ENCODE measurements at regions not wholly inside any gene's neighbourhood (a gene's known extent, or its start where the extent isn't known, plus 50 kb on each side); places are given as distances from the start of the nearest gene placed in this dataset.

GRCh38 chr12:85516039-85516438 is 236.0 kb downstream of the ALX1 start:
- no peak for ATAC-seq
- CTCF ChIA-PET (ENCODE audit: low intra/inter-chr PET ratio): no interaction called here
- no peaks in the 10 kb centered on the region for H3K79me2 ChIP-seq (ENCODE audit: control insufficient read depth, insufficient read depth, low read length)
- intact Hi-C loops (cut with micrococcal nuclease): no loop called here
- no peak overlapping the region for H3K4me3 ChIP-seq
- no peak overlapping the region for H2AFZ ChIP-seq (ENCODE audit: low read depth, low read length)
- BruUV-seq (replicated peaks): no TSS peak
- no peak overlapping the region for H3K9ac ChIP-seq (ENCODE audit: insufficient read depth in 1 of 2, low read depth in 2 of 2, low read length in 2 of 2)
- no peaks in the 10 kb centered on the region for H3K36me3 ChIP-seq (ENCODE audit: control insufficient read depth, insufficient read depth, low read length)
- no peak overlapping the region for H3K27ac ChIP-seq (ENCODE audit: extremely low read depth, low read depth, low read length)
- FAIRE-seq: no peak
- in situ Hi-C loops (cut with MboI): no loop called here
- H3K4me2 ChIP-seq (ENCODE audit: insufficient read depth, low read length): no peak overlapping the region
- POLR2A ChIA-PET: no interaction called here
- H4K20me1 ChIP-seq (replicated peaks; ENCODE audit: control insufficient read depth, insufficient read depth, low read length): no peaks in the 10 kb centered on the region
- no peaks in the 10 kb centered on the region for H3K27me3 ChIP-seq (ENCODE audit: control insufficient read depth in 2 of 2, insufficient read depth in 2 of 2, low read length in 2 of 2)
- H3K4me1 ChIP-seq (replicated peaks in 1 of 2; ENCODE audit: control insufficient read depth in 2 of 2, insufficient read depth in 2 of 2, low read length in 2 of 2): no peaks in the 10 kb centered on the region
- H3K9me3 ChIP-seq (replicated peaks; ENCODE audit: control insufficient read depth, insufficient read depth, low read depth, low read length): no peaks in the 10 kb centered on the region
- no peak for DNase-seq (ENCODE audit: extremely low read depth in 1 of 4, low spot score in 3 of 4)
- no peaks in the 10 kb centered on the region for H3K9me1 ChIP-seq (ENCODE audit: control insufficient read depth, insufficient read depth, low read length)
- peak; percentile 61 for TF ChIP-seq MAFG (tag; conservative IDR thresholded peaks at IDR 0.05)
- TF ChIP-seq ZNF311 (CRISPR knock-in tag; IDR thresholded peaks at IDR 0.05): no peak
- peak; percentile 70; the same call in 1 of the 2 replicates for TF ChIP-seq C11orf30 (IDR thresholded peaks at IDR 0.05; ENCODE audit: low read depth)
- no peak for TF ChIP-seq GATAD2A (IDR thresholded peaks at IDR 0.05)
- TF ChIP-seq RB1 (IDR thresholded peaks at IDR 0.05; ENCODE audit: low read depth): no peak
- peak; percentile 69; the same call in 1 of the 2 replicates for TF ChIP-seq MAFF (IDR thresholded peaks at IDR 0.05; ENCODE audit: low read length)
- TF ChIP-seq ZNF75A (CRISPR knock-in tag; IDR thresholded peaks at IDR 0.05): no peak
- no peak for TF ChIP-seq KAT2B (IDR thresholded peaks at IDR 0.05; ENCODE audit: low read depth, low read length)
- no peak for TF ChIP-seq ZNF274 (IDR thresholded peaks at IDR 0.05; ENCODE audit: borderline replicate concordance, low read depth, low read length)
- TF ChIP-seq MTF1 (CRISPR knock-in tag; IDR thresholded peaks at IDR 0.05; ENCODE audit: borderline replicate concordance): no peak
- TF ChIP-seq ZNF316 (IDR thresholded peaks at IDR 0.05): peak; percentile 88
- TF ChIP-seq, protein P1, sequence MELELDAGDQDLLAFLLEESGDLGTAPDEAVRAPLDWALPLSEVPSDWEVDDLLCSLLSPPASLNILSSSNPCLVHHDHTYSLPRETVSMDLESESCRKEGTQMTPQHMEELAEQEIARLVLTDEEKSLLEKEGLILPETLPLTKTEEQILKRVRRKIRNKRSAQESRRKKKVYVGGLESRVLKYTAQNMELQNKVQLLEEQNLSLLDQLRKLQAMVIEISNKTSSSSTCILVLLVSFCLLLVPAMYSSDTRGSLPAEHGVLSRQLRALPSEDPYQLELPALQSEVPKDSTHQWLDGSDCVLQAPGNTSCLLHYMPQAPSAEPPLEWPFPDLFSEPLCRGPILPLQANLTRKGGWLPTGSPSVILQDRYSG (tag; conservative IDR thresholded peaks at IDR 0.05; ENCODE audit: low read depth): no peak
- TF ChIP-seq HNRNPH1 (optimal IDR thresholded peaks at IDR 0.05; ENCODE audit: low read depth, low read length): no peak
- TF ChIP-seq, protein P2, sequence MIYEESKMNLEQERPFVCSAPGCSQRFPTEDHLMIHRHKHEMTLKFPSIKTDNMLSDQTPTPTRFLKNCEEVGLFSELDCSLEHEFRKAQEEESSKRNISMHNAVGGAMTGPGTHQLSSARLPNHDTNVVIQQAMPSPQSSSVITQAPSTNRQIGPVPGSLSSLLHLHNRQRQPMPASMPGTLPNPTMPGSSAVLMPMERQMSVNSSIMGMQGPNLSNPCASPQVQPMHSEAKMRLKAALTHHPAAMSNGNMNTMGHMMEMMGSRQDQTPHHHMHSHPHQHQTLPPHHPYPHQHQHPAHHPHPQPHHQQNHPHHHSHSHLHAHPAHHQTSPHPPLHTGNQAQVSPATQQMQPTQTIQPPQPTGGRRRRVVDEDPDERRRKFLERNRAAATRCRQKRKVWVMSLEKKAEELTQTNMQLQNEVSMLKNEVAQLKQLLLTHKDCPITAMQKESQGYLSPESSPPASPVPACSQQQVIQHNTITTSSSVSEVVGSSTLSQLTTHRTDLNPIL (CRISPR knock-in tag; IDR thresholded peaks at IDR 0.05): no peak
- no peak for TF ChIP-seq GATA2 (CRISPR knock-in tag; IDR thresholded peaks at IDR 0.05)
- TF ChIP-seq HMG20A (CRISPR knock-in tag; conservative IDR thresholded peaks at IDR 0.05): no peak
- TF ChIP-seq, protein P3, sequence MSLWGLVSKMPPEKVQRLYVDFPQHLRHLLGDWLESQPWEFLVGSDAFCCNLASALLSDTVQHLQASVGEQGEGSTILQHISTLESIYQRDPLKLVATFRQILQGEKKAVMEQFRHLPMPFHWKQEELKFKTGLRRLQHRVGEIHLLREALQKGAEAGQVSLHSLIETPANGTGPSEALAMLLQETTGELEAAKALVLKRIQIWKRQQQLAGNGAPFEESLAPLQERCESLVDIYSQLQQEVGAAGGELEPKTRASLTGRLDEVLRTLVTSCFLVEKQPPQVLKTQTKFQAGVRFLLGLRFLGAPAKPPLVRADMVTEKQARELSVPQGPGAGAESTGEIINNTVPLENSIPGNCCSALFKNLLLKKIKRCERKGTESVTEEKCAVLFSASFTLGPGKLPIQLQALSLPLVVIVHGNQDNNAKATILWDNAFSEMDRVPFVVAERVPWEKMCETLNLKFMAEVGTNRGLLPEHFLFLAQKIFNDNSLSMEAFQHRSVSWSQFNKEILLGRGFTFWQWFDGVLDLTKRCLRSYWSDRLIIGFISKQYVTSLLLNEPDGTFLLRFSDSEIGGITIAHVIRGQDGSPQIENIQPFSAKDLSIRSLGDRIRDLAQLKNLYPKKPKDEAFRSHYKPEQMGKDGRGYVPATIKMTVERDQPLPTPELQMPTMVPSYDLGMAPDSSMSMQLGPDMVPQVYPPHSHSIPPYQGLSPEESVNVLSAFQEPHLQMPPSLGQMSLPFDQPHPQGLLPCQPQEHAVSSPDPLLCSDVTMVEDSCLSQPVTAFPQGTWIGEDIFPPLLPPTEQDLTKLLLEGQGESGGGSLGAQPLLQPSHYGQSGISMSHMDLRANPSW (CRISPR knock-in tag; IDR thresholded peaks at IDR 0.05): no peak
- TF ChIP-seq CHCHD3 (CRISPR knock-in tag; IDR thresholded peaks at IDR 0.05): no peak
- TF ChIP-seq MAFK (IDR thresholded peaks at IDR 0.05; ENCODE audit: low read length): peak; percentile 86

All from K562 (cell line).